ENCODE measurements at regions not wholly inside any gene's neighbourhood (a gene's known extent, or its start where the extent isn't known, plus 50 kb on each side); places are given as distances from the start of the nearest gene placed in this dataset.

GRCh38 chr9:581673-582497, 259.6 kb upstream of the DMRT1 start:
- TF ChIP-seq POLR2A (IDR thresholded peaks at IDR 0.05; ENCODE audit: low read depth, low read length) (no peak), POLR2AphosphoS5 (IDR thresholded peaks at IDR 0.05; ENCODE audit: low read depth, low read length) (no peak)
